K562 (cell line): ENCODE measurements at regions not wholly inside any gene's neighbourhood (a gene's known extent, or its start where the extent isn't known, plus 50 kb on each side); places are given as distances from the start of the nearest gene placed in this dataset.

ENCODE experiments used
- ATAC-seq: fragments of 200-7000 bp; cut with Tn5 transposase; 3 replicates; pipeline ENCODE4 v1.9.1; 2020; ENCODE audit warnings: moderate library complexity
- BruUV-seq: library from RNA; stranded (reverse); fragments of 400-500 nt; replicated peaks from 2 replicates; lab custom pipeline; 2021; lab: Mats Ljungman, UMichigan
- CTCF ChIA-PET: fragments of 300-600 bp; formaldehyde crosslinking; extraction: SDS; loops from one replicate; lab custom pipeline; 2021; ENCODE audit warnings: low intra/inter-chr PET ratio; lab: Yijun Ruan, JAX
- POLR2A ChIA-PET: fragments of 300-600, 350-650 bp; sonication (Branson Sonifier 250); formaldehyde crosslinking; extraction: SDS; loops from one replicate; lab custom pipeline; 2021; ENCODE audit warnings: antibody characterized with exemption, inconsistent platforms; lab: Yijun Ruan, JAX
- DNase-seq, 4 experiments: peaks; one replicate each; pipeline versions ENCODE4 v3.0.0 to v3.0.0-alpha.2; 2011 to 2018; ENCODE audit warnings: low spot score in 3 of 4, mixed read lengths in 3 of 4; ENCODE audit errors: extremely low read depth in 1 of 4
- FAIRE-seq: peaks from 2 replicates; lab custom pipeline; 2011; peaks lifted over from hg19 to GRCh38; lab: Jason Lieb, UNC
- H2AFZ ChIP-seq: 2 replicates; pipeline ENCODE4 v1.6.0; 2011; ENCODE audit warnings: low read depth, low read length, control low read depth, inconsistent platforms
- H3K27ac ChIP-seq: fragments of 200-600 bp; 3 replicates; pipeline ENCODE4 v1.8.0; 2011; ENCODE audit warnings: low read depth, mild to moderate bottlenecking, control low read depth, inconsistent platforms, low read length, moderate library complexity, mixed read lengths; ENCODE audit errors: extremely low read depth
- H3K27me3 ChIP-seq, 2 experiments: fragments of 300-600 bp in 1 of 2; 2 replicates in 1 of 2; 3 replicates in 1 of 2; pipeline versions ENCODE4 v1.6.0 to v1.8.0; 2011; ENCODE audit warnings: inconsistent platforms in 2 of 2, low read length in 2 of 2, mild to moderate bottlenecking in 1 of 2, mixed read lengths in 1 of 2, moderate library complexity in 1 of 2; ENCODE audit not compliant: control insufficient read depth in 2 of 2, insufficient read depth in 2 of 2
- H3K36me3 ChIP-seq: fragments of 300-600 bp; 3 replicates; pipeline ENCODE4 v1.8.0; 2011; ENCODE audit warnings: mild to moderate bottlenecking, low read length, inconsistent platforms; ENCODE audit not compliant: control insufficient read depth, insufficient read depth
- H3K4me1 ChIP-seq, 2 experiments: fragments of 200-600 bp in 1 of 2; replicated peaks in 1 of 2; 2 replicates in 1 of 2; 3 replicates in 1 of 2; pipeline versions ENCODE4 v1.5.1 to v1.8.0; 2011; ENCODE audit warnings: inconsistent platforms in 2 of 2, low read length in 2 of 2, mild to moderate bottlenecking in 1 of 2, mixed read lengths in 1 of 2, moderate library complexity in 1 of 2; ENCODE audit not compliant: control insufficient read depth in 2 of 2, insufficient read depth in 2 of 2
- H3K4me2 ChIP-seq: 2 replicates; pipeline ENCODE4 v1.6.1; 2011; ENCODE audit warnings: low read length, control low read depth, inconsistent platforms, mixed read lengths; ENCODE audit not compliant: insufficient read depth
- H3K4me3 ChIP-seq: fragments of 200-600 bp; sonication (generic), shearing (Covaris generic); 2 replicates; pipeline ENCODE4 v1.5.1; 2016; ENCODE audit warnings: control low read depth, inconsistent platforms
- H3K79me2 ChIP-seq: fragments of 200-600 bp; 3 replicates; pipeline ENCODE4 v1.8.0; 2011; ENCODE audit warnings: low read length, inconsistent platforms; ENCODE audit not compliant: control insufficient read depth, insufficient read depth
- H3K9ac ChIP-seq, 2 experiments: 2 replicates each; pipeline versions ENCODE4 v1.6.0 to v1.6.1; 2011; ENCODE audit warnings: low read depth in 2 of 2, low read length in 2 of 2, control low read depth in 1 of 2, inconsistent platforms in 1 of 2, mild to moderate bottlenecking in 1 of 2, mixed read lengths in 1 of 2; ENCODE audit not compliant: insufficient read depth in 1 of 2
- H3K9me1 ChIP-seq: one replicate; pipeline ENCODE4 v1.6.0; 2011; ENCODE audit warnings: inconsistent platforms, mild to moderate bottlenecking, low read length, moderate library complexity; ENCODE audit not compliant: control insufficient read depth, insufficient read depth
- H3K9me3 ChIP-seq: replicated peaks from 2 replicates; pipeline ENCODE4 v1.5.1; 2011; ENCODE audit warnings: low read depth, low read length, inconsistent platforms; ENCODE audit not compliant: control insufficient read depth, insufficient read depth
- H4K20me1 ChIP-seq: replicated peaks from 2 replicates; pipeline ENCODE4 v1.6.1; 2011; ENCODE audit warnings: low read length, inconsistent platforms, mixed read lengths; ENCODE audit not compliant: control insufficient read depth, insufficient read depth
- FIP1L1 ChIP-seq: fragments of 200-400 bp; formaldehyde crosslinking; IDR thresholded peaks from 2 replicates; pipeline ENCODE4 v1.6.1; 2018; ENCODE audit warnings: mild to moderate bottlenecking, low read depth, low read length; ENCODE audit not compliant: poor library complexity, severe bottlenecking
- HEY1 ChIP-seq: fragments of 250-450 bp; sonication (Bioruptor Pico); IDR thresholded peaks from 2 replicates; pipeline ENCODE4 v1.5.0; 2020; ENCODE audit warnings: mild to moderate bottlenecking, moderate library complexity, borderline replicate concordance
- JUNB ChIP-seq: fragments of 450-650 bp; formaldehyde crosslinking; conservative IDR thresholded peaks from 2 replicates; pipeline ENCODE4 v1.4.0; 2020; ENCODE audit warnings: mild to moderate bottlenecking
- RFX7 ChIP-seq: fragments of 250-450 bp; sonication (Bioruptor Pico); IDR thresholded peaks from 2 replicates; pipeline ENCODE4 v1.5.1; 2021; ENCODE audit warnings: mild to moderate bottlenecking
- ZNF232 ChIP-seq: sonication (generic); formaldehyde crosslinking; IDR thresholded peaks from 2 replicates; pipeline ENCODE4 v1.8.0; 2022; ENCODE audit warnings: mild to moderate bottlenecking, missing genetic modification reagents
- ZNF431 ChIP-seq: sonication (generic); formaldehyde crosslinking; IDR thresholded peaks from 2 replicates; pipeline ENCODE4 v1.8.0; 2022; ENCODE audit warnings: mild to moderate bottlenecking, missing genetic modification reagents
- ZNF77 ChIP-seq: fragments of 250-450 bp; sonication (Bioruptor Pico); IDR thresholded peaks from 2 replicates; pipeline ENCODE4 v1.5.0; 2020
- WGBS: fragments of 100-300 bp; shearing (Covaris generic); methylation state at CpG from one replicate; pipeline ENCODE4 v1.1.6; 2016; ENCODE audit warnings: low coverage, mixed read lengths; ENCODE audit not compliant: insufficient coverage; ENCODE audit errors: missing lambda C conversion rate; 5-methylcytosine and 5-hydroxymethylcytosine counted together
- in situ Hi-C: fragments of 300-500 bp; cut with MboI; formaldehyde crosslinking; loops from 4 replicates; pipeline ENCODE4 v1.15.0; 2018; ENCODE audit warnings: inconsistent platforms, mixed read lengths
- intact Hi-C: fragments of 100-400 bp; cut with micrococcal nuclease; formaldehyde crosslinking; loops from 2 replicates; pipeline ENCODE4 v1.14.2; 2022
- TF ChIP-seq, protein P1 (sequence below), 2 experiments: fragments of 150-350 bp in 1 of 2; IDR thresholded peaks; 2 replicates each; pipeline ENCODE4 v1.6.1; 2012 to 2016; ENCODE audit warnings: low read depth in 2 of 2, low read length in 2 of 2, mild to moderate bottlenecking in 1 of 2, moderate library complexity in 1 of 2

GRCh38 chr21:35414507-35415139 is 365.5 kb upstream of the RUNX1 start:
- intact Hi-C loops, result no loop called here
- FAIRE-seq, result no peak
- H4K20me1 ChIP-seq, result no peaks in the 10 kb centered on the region
- H3K4me1 ChIP-seq, result peaks cover 0 to 3% of the 10 kb centered on the region in 2 experiments; a peak in 1 of 5 replicates
- TF ChIP-seq ZNF232 (CRISPR knock-in tag), result peak; percentile 85
- no peak for TF ChIP-seq HEY1 (CRISPR knock-in tag)
- TF ChIP-seq, protein P1, sequence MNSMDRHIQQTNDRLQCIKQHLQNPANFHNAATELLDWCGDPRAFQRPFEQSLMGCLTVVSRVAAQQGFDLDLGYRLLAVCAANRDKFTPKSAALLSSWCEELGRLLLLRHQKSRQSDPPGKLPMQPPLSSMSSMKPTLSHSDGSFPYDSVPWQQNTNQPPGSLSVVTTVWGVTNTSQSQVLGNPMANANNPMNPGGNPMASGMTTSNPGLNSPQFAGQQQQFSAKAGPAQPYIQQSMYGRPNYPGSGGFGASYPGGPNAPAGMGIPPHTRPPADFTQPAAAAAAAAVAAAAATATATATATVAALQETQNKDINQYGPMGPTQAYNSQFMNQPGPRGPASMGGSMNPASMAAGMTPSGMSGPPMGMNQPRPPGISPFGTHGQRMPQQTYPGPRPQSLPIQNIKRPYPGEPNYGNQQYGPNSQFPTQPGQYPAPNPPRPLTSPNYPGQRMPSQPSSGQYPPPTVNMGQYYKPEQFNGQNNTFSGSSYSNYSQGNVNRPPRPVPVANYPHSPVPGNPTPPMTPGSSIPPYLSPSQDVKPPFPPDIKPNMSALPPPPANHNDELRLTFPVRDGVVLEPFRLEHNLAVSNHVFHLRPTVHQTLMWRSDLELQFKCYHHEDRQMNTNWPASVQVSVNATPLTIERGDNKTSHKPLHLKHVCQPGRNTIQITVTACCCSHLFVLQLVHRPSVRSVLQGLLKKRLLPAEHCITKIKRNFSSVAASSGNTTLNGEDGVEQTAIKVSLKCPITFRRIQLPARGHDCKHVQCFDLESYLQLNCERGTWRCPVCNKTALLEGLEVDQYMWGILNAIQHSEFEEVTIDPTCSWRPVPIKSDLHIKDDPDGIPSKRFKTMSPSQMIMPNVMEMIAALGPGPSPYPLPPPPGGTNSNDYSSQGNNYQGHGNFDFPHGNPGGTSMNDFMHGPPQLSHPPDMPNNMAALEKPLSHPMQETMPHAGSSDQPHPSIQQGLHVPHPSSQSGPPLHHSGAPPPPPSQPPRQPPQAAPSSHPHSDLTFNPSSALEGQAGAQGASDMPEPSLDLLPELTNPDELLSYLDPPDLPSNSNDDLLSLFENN (IDR thresholded peaks at IDR 0.05; ENCODE audit: low read depth in 2 of 2, low read length in 2 of 2), result no peak
- TF ChIP-seq JUNB (CRISPR knock-in tag), result no peak
- no peak for TF ChIP-seq ZNF77
- TF ChIP-seq FIP1L1, result no peak
- TF ChIP-seq ZNF431 (CRISPR knock-in tag), result no peak
- TF ChIP-seq RFX7 (CRISPR knock-in tag), result no peak
- H3K27ac ChIP-seq, result no peak overlapping the region
- H3K4me3 ChIP-seq, result no peak overlapping the region
- no peak overlapping the region for H3K4me2 ChIP-seq
- no peak overlapping the region for H3K9ac ChIP-seq
- H3K9me3 ChIP-seq, result no peaks in the 10 kb centered on the region
- WGBS, result 31% methylated on average over 7 of the region's 7 CpGs
- no TSS peak for BruUV-seq
- H3K36me3 ChIP-seq, result no peaks in the 10 kb centered on the region
- in situ Hi-C loops, result no loop called here
- ChIA-PET CTCF (no interaction called here), POLR2A (interaction anchor here (0.6 kb wide), 1 partner anchor 310 kb away, joined by 3 read pairs; no protein-coding TSS in a partner anchor)
- no peaks in the 10 kb centered on the region for H3K79me2 ChIP-seq
- no peaks in the 10 kb centered on the region for H3K9me1 ChIP-seq
- ATAC-seq, result no peak
- no peaks in the 10 kb centered on the region for H3K27me3 ChIP-seq
- H2AFZ ChIP-seq, result no peak overlapping the region
- no peak for DNase-seq
